ENCODE measurements at regions not wholly inside any gene's neighbourhood (a gene's known extent, or its start where the extent isn't known, plus 50 kb on each side); places are given as distances from the start of the nearest gene placed in this dataset.

DNA sequence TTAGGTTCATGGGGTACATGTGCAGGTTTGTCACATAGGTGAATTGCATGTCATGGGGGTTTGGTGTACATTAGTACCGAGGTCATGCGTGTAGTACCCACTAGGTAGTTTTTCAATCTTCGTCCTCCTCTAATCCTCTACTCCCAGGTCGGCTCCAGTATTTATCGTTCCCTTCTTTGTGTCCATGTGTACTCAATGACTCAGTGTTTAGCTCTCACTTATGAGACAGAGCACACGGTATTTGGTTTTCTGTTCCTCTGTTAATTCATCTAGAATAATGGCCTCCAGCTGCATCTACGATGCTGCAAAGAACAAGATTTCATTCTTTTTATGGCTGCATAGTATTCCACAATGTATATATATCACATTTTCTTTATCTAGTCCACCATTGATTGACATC is 850.9 kb upstream of the MDGA2 start:
- Histone ChIP-seq H3K4me2 (ENCODE audit: low read length) (no peak overlapping the region), H3K4me3 (ENCODE audit: low read length) (no peak overlapping the region), H3K36me3 (ENCODE audit: low read depth, low read length) (no peaks in the 10 kb centered on the region), H2AFZ (ENCODE audit: low read length) (no peak overlapping the region), H3K27ac (ENCODE audit: low read length) (no peak overlapping the region), H3K9me2 (replicated peaks; ENCODE audit: low read length) (no peaks in the 10 kb centered on the region), H3F3A (ENCODE audit: low read length, unreplicated experiment) (no peaks in the 10 kb centered on the region), H3K9me3 (ENCODE audit: low read length) (no peaks in the 10 kb centered on the region), H4K20me1 (ENCODE audit: low read length) (no peaks in the 10 kb centered on the region), H3K79me2 (ENCODE audit: low read length) (no peaks in the 10 kb centered on the region), H3K27me3 (ENCODE audit: low read length) (no peaks in the 10 kb centered on the region), H3K9ac (ENCODE audit: low read length) (no peak overlapping the region), H3K4me1 (ENCODE audit: insufficient read depth, low read length) (no peaks in the 10 kb centered on the region)
- BruUV-seq (replicated peaks): no TSS peak
- DNase-seq: peak; percentile 61
- ChIA-PET POLR2A (ENCODE audit: unreplicated experiment) (no interaction called here), CTCF (no interaction called here)
- intact Hi-C loops (cut with micrococcal nuclease): no loop called here
- TF ChIP-seq EZH2phosphoT487 (IDR thresholded peaks at IDR 0.05; ENCODE audit: borderline replicate concordance, low read length) (no peak), CTCF (conservative IDR thresholded peaks at IDR 0.05; ENCODE audit: low read depth, low read length) (no peak), EZH2 (IDR thresholded peaks at IDR 0.05; ENCODE audit: low read length, unreplicated experiment) (no peak)
- ATAC-seq: peak; percentile 65

GRCh38 chr14:48504921-48505320 is 829.5 kb upstream of the MDGA2 start:
- no peaks in the 10 kb centered on the region for H3K27me3 ChIP-seq (ENCODE audit: low read length)
- H3F3A ChIP-seq (ENCODE audit: low read length, unreplicated experiment): no peaks in the 10 kb centered on the region
- no peaks in the 10 kb centered on the region for H3K79me2 ChIP-seq (ENCODE audit: low read length)
- H4K20me1 ChIP-seq (ENCODE audit: low read length): no peaks in the 10 kb centered on the region
- TF ChIP-seq CTCF (conservative IDR thresholded peaks at IDR 0.05; ENCODE audit: low read depth, low read length) (no peak), EZH2phosphoT487 (IDR thresholded peaks at IDR 0.05; ENCODE audit: borderline replicate concordance, low read length) (no peak), EZH2 (IDR thresholded peaks at IDR 0.05; ENCODE audit: low read length, unreplicated experiment) (no peak)
- H2AFZ ChIP-seq (ENCODE audit: low read length): no peak overlapping the region
- BruUV-seq (replicated peaks): no TSS peak
- DNase-seq (no peak), ATAC-seq (no peak)
- POLR2A ChIA-PET (ENCODE audit: unreplicated experiment): no interaction called here
- H3K4me2 ChIP-seq (ENCODE audit: low read length): no peak overlapping the region
- no peaks in the 10 kb centered on the region for H3K9me2 ChIP-seq (replicated peaks; ENCODE audit: low read length)
- no peak overlapping the region for H3K4me3 ChIP-seq (ENCODE audit: low read length)
- H3K27ac ChIP-seq (ENCODE audit: low read length): no peak overlapping the region
- no peaks in the 10 kb centered on the region for H3K4me1 ChIP-seq (ENCODE audit: insufficient read depth, low read length)
- H3K9ac ChIP-seq (ENCODE audit: low read length): no peak overlapping the region
- intact Hi-C loops (cut with micrococcal nuclease): no loop called here
- no peaks in the 10 kb centered on the region for H3K9me3 ChIP-seq (ENCODE audit: low read length)
- CTCF ChIA-PET: interaction anchor here (0.6 kb wide), 1 partner anchor 705 kb away, joined by 5 read pairs; no protein-coding TSS in a partner anchor
- H3K36me3 ChIP-seq (ENCODE audit: low read depth, low read length): no peaks in the 10 kb centered on the region

- Histone ChIP-seq H3K4me2 (ENCODE audit: low read length) (no peak overlapping the region), H3K36me3 (ENCODE audit: low read depth, low read length) (no peaks in the 10 kb centered on the region), H3K9me2 (replicated peaks; ENCODE audit: low read length) (no peaks in the 10 kb centered on the region; the same call in 1 of the 2 replicates), H2AFZ (ENCODE audit: low read length) (no peak overlapping the region), H3K9me3 (ENCODE audit: low read length) (no peaks in the 10 kb centered on the region), H3K9ac (ENCODE audit: low read length) (no peak overlapping the region), H3K4me1 (ENCODE audit: insufficient read depth, low read length) (no peaks in the 10 kb centered on the region), H3F3A (ENCODE audit: low read length, unreplicated experiment) (no peaks in the 10 kb centered on the region), H3K27ac (ENCODE audit: low read length) (no peak overlapping the region), H3K79me2 (ENCODE audit: low read length) (no peaks in the 10 kb centered on the region), H4K20me1 (ENCODE audit: low read length) (no peaks in the 10 kb centered on the region), H3K27me3 (ENCODE audit: low read length) (no peaks in the 10 kb centered on the region), H3K4me3 (ENCODE audit: low read length) (no peak overlapping the region)
- DNase-seq (no peak), ATAC-seq (no peak)
- POLR2A ChIA-PET (ENCODE audit: unreplicated experiment): no interaction called here
- CTCF ChIA-PET: no interaction called here
- intact Hi-C loops (cut with micrococcal nuclease): no loop called here
- no TSS peak for BruUV-seq (replicated peaks)
- TF ChIP-seq CTCF (conservative IDR thresholded peaks at IDR 0.05; ENCODE audit: low read depth, low read length): no peak
- no peak for TF ChIP-seq EZH2 (IDR thresholded peaks at IDR 0.05; ENCODE audit: low read length, unreplicated experiment)
Observed at GRCh38 chr14:48490756-48491155, 815.4 kb upstream of the MDGA2 start.
